Left renal cortex interstitium (tissue), 4 donors: ENCODE measurements at regions not wholly inside any gene's neighbourhood (a gene's known extent, or its start where the extent isn't known, plus 50 kb on each side); places are given as distances from the start of the nearest gene placed in this dataset.
"Not testable (repeated sequence)": the region's sequence is repeated elsewhere in the genome, so short reads cannot be mapped to it uniquely, and the experiment has no call there.

Source experiments
- DNase-seq, 4 donors: peaks; one replicate each; pipeline ENCODE4 v3.0.0-alpha.2; 2013; ENCODE audit warnings: low read depth in 4 of 4, low spot score in 2 of 4, missing footprints in 1 of 4

- no peak for DNase-seq
Measured at GRCh38 chr5:91848453-91848852, 465.3 kb upstream of the ARRDC3 start.

DNA sequence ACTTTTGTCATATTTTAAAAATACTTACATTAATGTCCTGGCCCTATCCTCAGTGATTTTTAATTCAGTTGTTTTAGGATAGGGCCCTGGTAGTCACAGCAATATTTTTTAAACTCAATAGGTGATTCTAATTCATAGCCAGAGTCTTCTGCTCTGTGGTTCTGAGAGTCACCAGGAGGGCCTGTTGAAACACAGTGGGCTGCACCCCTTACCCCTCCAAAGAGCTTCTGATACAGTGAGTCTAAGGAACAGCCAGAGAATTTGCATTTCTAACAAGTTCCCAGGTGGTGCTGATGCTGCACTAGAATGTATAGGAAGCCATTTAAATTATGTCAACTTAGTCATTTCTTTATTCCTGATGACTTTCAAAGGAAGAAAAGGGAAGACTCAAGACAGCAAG, 458.3 kb upstream of the ARRDC3 start:
- DNase-seq = no peak

- no peak for DNase-seq
Measured at GRCh38 chr5:91840412-91840811, 457.3 kb upstream of the ARRDC3 start.

DNA sequence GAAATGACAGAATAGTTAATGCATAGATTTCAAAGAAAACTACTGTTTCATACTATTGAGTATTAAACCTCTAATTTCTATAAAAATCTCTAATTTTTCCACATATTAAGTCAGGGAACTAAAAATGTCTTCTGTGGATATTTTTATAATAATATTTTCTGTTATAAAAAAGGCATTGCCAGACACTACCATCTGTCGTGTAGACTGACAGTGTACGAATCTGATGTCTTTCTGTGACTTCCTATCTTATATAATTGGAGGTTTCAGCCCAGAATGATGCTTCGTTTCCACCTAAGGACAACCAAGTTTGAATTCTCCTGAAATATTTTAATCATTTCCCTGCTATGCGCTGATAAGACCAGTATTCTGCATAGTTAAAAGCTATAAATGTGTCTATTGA, 456.6 kb upstream of the ARRDC3 start:
- no peak for DNase-seq

- DNase-seq = no peak
Measured at GRCh38 chr5:91839233-91839632, 456.1 kb upstream of the ARRDC3 start.

- DNase-seq = no peak
Measured at GRCh38 chr5:91830361-91830953, 447.3 kb upstream of the ARRDC3 start.

GRCh38 chr5:91825618-91826017, 442.5 kb upstream of the ARRDC3 start:
- DNase-seq = no peak

DNA sequence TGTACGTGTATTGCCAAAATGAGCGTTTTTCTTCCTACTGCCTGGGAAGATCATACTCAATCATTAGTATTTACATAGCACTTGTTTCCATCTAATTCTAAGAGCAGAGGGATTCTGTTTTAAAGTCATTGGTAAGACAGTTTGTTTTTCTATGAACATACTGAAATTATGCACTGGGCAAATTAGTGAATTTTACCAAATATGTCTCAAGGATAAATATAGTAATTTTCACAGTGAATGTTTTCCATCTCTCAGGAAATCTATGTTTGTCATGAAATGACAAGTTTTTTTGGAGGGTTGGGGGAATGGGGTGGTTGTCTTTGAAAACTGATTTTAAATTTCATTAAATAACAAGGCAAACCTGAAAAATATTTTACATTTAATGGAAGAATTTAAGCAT, 441.3 kb upstream of the ARRDC3 start:
- DNase-seq = no peak

DNA sequence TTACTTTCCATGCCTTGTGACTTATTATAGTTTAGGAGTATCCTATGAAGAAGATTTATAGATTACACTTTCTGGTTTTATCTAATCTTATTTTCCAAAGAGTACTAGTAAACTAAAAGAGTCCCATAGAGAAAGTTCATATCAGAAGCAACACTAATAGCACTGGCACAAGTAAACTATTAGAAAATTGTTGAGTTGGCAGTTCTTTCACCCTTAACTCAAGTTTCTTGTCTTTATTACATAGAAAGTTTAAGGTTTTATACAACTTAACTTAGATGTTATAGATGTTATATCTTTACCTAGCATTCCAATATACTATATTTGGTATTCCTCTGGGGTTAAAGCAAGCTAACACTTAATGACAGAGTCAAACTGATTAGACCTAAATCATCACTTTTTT, 437.8 kb upstream of the ARRDC3 start:
- DNase-seq = no peak

- no peak for DNase-seq
Measured at GRCh38 chr5:91816681-91817080, 433.6 kb upstream of the ARRDC3 start.

DNA sequence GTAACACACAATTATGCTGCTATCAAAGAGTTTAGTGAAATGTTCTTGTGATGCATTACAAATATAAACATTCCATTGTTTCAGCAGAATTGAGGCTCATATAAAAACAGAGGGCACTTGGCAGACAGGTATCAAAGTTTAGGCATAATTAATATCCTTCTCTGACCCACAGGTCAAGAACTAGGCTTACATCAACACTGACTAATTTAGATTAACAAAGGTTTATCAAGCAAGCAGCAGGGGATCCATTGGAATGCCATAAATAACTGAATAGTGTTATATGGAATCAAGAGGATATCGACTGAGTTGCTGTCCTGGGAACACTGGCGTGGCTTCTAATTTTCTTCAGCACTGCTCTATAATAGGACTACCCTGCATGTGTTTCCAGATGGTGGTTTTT, 414.5 kb upstream of the ARRDC3 start:
- DNase-seq = no peak

DNA sequence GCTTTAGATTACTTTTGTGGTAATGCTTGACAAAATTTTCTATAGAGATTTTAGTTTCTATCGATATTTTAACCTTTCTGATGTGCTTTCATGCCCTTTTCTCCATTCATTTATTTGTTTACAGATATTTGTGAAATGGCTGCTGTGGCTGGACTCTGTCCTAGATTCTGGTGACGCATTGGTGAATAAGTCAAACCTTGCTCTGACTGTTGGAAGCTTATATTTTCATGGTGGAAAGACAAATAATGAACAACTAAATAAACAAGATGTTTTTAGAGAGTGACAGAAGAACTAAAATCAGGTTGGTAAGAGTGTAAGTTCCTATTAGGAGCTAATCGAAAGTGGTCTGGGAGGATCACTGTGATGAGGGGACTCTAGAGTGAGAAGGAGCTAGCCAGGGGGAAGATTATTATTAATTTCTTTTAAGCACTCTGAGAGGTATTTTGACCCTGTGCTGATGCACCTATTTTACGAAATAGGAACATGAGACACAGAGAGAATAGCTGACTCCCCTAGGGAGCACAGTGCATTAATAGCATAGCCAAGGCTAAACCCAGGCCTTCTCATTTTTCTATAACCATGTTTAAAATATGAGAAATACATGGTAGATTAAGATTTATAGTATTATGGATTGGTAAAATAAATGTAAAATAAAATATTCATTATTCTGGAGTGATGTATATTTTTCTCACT, 411.9 kb upstream of the ARRDC3 start:
- DNase-seq = no peak

DNA sequence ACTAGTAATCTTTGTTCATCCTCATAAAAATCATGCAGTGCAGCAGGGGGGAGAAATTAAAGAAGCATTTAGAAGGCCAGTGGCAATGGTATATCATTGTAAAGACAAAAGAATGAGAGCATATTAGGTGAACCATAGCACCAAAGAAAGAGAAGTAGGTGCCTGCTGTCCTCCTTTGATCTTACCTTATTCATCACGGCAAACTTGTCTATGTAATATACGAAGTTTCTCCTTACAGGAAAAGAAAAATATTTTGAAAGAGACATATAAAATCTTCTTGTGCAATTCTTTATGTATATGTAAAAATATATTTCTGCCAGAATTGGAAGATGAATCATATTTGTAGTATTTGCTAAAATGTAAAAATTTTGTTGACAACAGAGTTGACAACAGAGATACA, 411.3 kb upstream of the ARRDC3 start:
- no peak for DNase-seq

- DNase-seq = no peak
Measured at GRCh38 chr5:91787718-91788117, 404.6 kb upstream of the ARRDC3 start.

DNA sequence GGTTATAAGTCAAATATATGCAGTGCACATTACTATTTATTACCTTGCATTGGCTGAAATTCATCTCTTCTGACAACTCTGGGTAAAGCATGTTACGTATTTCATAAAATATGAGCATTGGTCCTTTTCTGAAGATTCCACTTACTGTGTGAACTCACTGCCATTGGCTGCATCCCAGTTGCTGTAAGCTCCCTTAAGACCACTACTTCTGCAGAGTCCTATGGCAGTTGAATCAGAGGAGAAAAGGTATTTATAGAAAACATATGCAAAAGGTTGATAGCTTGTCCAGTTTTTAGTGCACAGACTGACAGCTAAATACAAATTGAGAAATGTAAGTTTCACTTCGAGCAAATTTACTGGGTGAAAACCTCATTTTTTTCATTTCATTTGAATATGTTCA, 394.6 kb upstream of the ARRDC3 start:
- DNase-seq = no peak

DNA sequence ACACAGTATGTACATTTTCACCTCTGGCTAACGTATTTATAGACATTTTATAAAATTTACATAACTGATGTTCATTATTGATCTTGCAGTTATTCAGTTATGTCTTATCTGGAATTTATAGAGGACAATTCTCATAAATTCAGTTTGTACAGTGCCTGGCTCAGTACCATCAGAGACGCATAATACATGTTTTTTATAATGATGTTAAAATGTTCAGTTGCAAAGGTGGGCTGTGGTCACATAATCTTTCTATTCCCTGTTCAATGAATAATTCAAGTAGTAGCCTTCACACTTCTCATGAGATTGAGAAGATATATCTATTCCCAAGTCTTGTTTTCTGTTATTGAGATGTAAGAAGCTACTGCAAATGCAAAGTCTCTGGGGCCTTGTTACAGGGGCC, 393.1 kb upstream of the ARRDC3 start:
- DNase-seq = no peak

DNA sequence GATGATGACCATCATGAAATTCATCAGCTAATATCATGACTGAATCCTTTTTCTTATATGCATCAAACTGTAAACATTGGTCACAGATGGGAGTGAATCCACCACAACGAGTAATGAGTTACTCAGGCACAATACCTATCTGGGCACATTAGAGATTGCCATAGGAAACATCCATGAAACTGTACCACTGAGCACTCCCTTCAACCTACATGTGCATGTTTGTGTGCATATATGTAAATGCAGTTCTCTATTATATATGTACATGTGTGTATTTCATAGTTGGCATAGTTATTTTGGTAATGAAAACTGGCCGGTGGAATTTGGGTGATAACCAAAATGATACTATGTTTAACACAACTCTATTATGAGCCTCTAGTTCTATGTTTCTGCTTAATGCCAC, 387.3 kb upstream of the ARRDC3 start:
- DNase-seq = no peak

DNA sequence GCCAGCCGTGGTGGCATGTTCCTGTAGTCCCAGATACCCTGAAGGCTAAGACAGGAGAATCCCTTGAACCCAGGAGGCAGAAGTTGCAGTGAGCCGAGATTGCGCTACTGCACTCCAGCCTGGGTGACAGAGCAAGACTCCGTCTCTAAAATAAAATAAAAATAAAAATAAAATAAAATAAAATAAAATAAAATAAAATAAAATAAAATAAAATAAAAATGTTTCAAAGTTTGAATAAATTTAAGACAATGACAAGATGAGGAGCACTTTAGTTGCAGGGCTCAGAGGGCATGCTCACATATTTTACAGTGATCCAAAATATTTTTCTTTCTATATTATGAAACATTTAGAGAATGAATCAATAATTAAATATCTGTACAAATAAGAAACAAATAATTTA, 374.3 kb upstream of the ARRDC3 start:
- not testable (repeated sequence) for DNase-seq

- no peak for DNase-seq
Measured at GRCh38 chr5:91754990-91755389, 371.9 kb upstream of the ARRDC3 start.

DNA sequence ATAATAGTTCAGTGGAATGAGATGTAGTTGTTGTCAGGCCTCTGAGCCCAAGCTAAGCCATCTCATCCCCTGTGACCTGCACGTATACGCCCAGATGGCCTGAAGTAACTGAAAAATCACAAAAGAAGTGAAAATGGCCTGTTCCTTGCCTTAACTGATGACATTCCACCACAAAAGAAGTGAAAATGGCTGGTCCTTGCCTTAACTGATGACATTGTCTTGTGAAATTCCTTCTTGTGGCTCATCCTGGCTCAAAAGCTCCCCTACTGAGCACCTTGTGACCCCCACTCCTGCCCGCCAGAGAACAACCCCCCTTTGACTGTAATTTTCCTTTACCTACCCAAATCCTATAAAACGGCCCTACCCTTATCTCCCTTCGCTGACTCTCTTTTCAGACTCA, 361.4 kb upstream of the ARRDC3 start:
- not testable (repeated sequence) for DNase-seq

DNA sequence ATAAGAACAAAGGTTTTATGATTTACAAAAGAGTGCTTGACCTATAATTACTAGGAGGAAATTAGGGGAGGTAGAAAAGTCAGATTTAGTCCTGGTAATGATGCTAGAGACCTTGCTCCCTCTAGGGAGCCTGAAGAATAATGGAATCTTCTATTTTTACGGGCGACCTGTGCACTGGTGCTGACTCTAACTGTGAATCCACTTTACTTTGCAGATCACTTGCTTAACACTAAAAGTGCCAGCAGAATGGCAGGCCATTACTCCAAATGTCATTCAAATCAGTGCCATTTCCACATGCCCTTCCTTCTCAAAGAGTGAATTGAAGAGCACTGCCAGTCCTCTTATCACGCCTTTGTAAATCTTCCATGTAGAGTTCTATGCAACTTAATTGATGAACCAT, 359.4 kb upstream of the ARRDC3 start:
- no peak for DNase-seq

DNA sequence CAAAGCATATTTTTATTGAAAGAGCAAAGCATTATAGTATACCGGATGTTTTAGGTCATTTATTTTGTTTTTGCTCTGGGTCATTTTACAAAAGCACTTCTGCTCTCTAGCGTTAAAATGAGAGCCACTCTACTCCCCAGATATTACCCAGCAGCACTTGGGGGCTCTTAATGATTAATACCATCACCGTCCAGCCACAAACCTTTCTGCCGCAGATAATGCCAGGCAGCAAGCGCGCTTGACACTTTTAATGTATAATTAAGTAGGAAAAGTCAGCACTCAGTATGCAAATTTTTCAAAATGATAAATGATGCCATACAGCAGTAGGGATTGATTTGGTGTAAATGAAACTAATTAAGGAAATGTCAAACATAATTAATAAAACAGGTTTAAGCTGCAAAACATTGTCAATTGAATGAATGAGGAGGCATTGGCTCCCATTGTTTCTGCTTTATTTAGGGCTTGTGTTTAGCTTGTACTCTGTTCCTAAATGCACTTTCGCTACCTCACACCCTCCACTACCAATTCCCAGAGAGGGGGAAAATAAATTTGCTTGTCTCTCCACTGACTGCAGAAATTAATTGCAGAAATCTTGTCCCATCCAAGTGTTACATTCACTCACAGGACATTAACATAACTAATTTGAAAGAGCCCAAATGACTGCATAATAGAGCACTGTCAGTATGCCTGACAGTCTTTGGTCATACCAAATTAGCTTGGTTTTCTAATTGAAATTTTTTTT, 358.8 kb upstream of the ARRDC3 start:
- no peak for DNase-seq
